ENCODE measurements at regions not wholly inside any gene's neighbourhood (a gene's known extent, or its start where the extent isn't known, plus 50 kb on each side); places are given as distances from the start of the nearest gene placed in this dataset.

DNA sequence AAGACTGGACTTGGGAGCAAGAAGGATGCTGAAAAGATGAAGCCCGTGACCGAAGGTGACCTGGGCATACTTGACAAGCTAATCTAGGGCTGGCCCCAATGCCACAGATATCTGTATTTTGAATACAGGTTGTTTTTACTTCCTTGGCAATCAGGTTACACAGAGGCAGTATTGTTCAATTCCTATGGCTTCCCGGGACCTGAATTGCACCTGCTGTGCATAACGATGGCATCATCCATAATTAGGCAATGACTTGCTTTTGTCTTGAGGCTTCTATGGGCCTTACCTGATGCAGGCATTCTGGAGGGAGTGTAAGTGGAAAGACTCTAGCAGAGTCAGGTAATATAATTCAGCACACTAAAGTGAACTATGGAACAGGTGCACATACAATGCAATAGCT, 60.6 kb upstream of the CUL3 start:
- TF ChIP-seq, protein P1, sequence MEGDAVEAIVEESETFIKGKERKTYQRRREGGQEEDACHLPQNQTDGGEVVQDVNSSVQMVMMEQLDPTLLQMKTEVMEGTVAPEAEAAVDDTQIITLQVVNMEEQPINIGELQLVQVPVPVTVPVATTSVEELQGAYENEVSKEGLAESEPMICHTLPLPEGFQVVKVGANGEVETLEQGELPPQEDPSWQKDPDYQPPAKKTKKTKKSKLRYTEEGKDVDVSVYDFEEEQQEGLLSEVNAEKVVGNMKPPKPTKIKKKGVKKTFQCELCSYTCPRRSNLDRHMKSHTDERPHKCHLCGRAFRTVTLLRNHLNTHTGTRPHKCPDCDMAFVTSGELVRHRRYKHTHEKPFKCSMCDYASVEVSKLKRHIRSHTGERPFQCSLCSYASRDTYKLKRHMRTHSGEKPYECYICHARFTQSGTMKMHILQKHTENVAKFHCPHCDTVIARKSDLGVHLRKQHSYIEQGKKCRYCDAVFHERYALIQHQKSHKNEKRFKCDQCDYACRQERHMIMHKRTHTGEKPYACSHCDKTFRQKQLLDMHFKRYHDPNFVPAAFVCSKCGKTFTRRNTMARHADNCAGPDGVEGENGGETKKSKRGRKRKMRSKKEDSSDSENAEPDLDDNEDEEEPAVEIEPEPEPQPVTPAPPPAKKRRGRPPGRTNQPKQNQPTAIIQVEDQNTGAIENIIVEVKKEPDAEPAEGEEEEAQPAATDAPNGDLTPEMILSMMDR (IDR thresholded peaks at IDR 0.05; ENCODE audit: poor library complexity), result no peak
- TF ChIP-seq EZH2 (IDR thresholded peaks at IDR 0.05; ENCODE audit: borderline replicate concordance) (no peak), EZH2phosphoT487 (IDR thresholded peaks at IDR 0.05; ENCODE audit: low read depth, severe bottlenecking, unreplicated experiment) (no peak)

All from hepatocyte (in vitro differentiated cells).